Renal cortex interstitium (tissue), 11 donors: ENCODE measurements at regions not wholly inside any gene's neighbourhood (a gene's known extent, or its start where the extent isn't known, plus 50 kb on each side); places are given as distances from the start of the nearest gene placed in this dataset.
A peak's percentile ranks its signal among the peaks of the same experiment; 100 is the strongest.
"Not testable (repeated sequence)": the region's sequence is repeated elsewhere in the genome, so short reads cannot be mapped to it uniquely, and the experiment has no call there.

Experiments used
- DNase-seq, 11 donors: peaks; one replicate each; pipeline ENCODE4 v3.0.0-alpha.2; 2013; ENCODE audit warnings: low read depth in 9 of 11, low spot score in 4 of 11; ENCODE audit errors: extremely low read depth in 1 of 11

GRCh38 chr2:14099101-14099500 is 533.4 kb upstream of the LRATD1 start:
- DNase-seq = not testable (repeated sequence)

- no peak for DNase-seq
These were observed 518.2 kb upstream of the LRATD1 start for GRCh38 chr2:14114275-14114674.

- no peak for DNase-seq
These were observed 512.1 kb upstream of the LRATD1 start for GRCh38 chr2:14120376-14120775.

GRCh38 chr2:14123436-14124103 is 508.9 kb upstream of the LRATD1 start:
- DNase-seq = no peak

- no peak for DNase-seq
These were observed 506.8 kb upstream of the LRATD1 start for GRCh38 chr2:14125624-14126293.

GRCh38 chr2:14126846-14127245 is 505.7 kb upstream of the LRATD1 start:
- no peak for DNase-seq

GRCh38 chr2:14127765-14128164 is 504.8 kb upstream of the LRATD1 start:
- DNase-seq = no peak

GRCh38 chr2:14132386-14132785 is 500.1 kb upstream of the LRATD1 start:
- DNase-seq = no peak

- no peak for DNase-seq
These were observed 497.7 kb upstream of the LRATD1 start for GRCh38 chr2:14134771-14135170.

- DNase-seq = no peak
These were observed 496.5 kb upstream of the LRATD1 start for GRCh38 chr2:14136030-14136429.

GRCh38 chr2:14137643-14138042 is 494.9 kb upstream of the LRATD1 start:
- DNase-seq = no peak

- no peak for DNase-seq
These were observed 492.4 kb upstream of the LRATD1 start for GRCh38 chr2:14140009-14140550.

GRCh38 chr2:14143435-14143834 is 489.1 kb upstream of the LRATD1 start:
- DNase-seq = no peak

GRCh38 chr2:14148216-14148615 is 484.3 kb upstream of the LRATD1 start:
- DNase-seq = peak in 1 of 11 donors; percentile 5

GRCh38 chr2:14157816-14158215 is 474.7 kb upstream of the LRATD1 start:
- DNase-seq = no peak

GRCh38 chr2:14180333-14180732 is 452.2 kb upstream of the LRATD1 start:
- DNase-seq = no peak

- no peak for DNase-seq
These were observed 450.1 kb upstream of the LRATD1 start for GRCh38 chr2:14182227-14182946.

- DNase-seq = no peak
These were observed 446.6 kb upstream of the LRATD1 start for GRCh38 chr2:14185906-14186305.

GRCh38 chr2:14188446-14188845 is 444.1 kb upstream of the LRATD1 start:
- no peak for DNase-seq

- no peak for DNase-seq
These were observed 442.6 kb upstream of the LRATD1 start for GRCh38 chr2:14189929-14190328.
